Activated CD4-positive, alpha-beta T cell treated with anti-CD3 and anti-CD28 coated beads, Interleukin-2, amount 10 ng/mL, durations not matched to agents 7 days and 5 days (primary cell): ENCODE measurements at regions not wholly inside any gene's neighbourhood (a gene's known extent, or its start where the extent isn't known, plus 50 kb on each side); places are given as distances from the start of the nearest gene placed in this dataset.
"Not testable (repeated sequence)": the region's sequence is repeated elsewhere in the genome, so short reads cannot be mapped to it uniquely, and the experiment has no call there.

Experiments
- CTCF ChIA-PET: fragments of 350-600 bp; sonication (Branson Sonifier 250); formaldehyde crosslinking; loops from one replicate; lab custom pipeline; 2021; ENCODE audit warnings: antibody characterized with exemption; lab: Charles Lee
- POLR2A ChIA-PET: fragments of 350-600 bp; sonication (Branson Sonifier 250); formaldehyde crosslinking; loops from one replicate; lab custom pipeline; 2021; ENCODE audit warnings: antibody characterized with exemption; lab: Charles Lee
- DNase-seq: peaks from one replicate; pipeline ENCODE4 v3.0.0-alpha.2; 2020
- H3K27ac Mint-ChIP-seq: one replicate; pipeline ENCODE4 v1.8.0; 2021; ENCODE audit warnings: mild to moderate bottlenecking, moderate library complexity, mixed read lengths
- H3K27me3 Mint-ChIP-seq: one replicate; pipeline ENCODE4 v1.8.0; 2021; ENCODE audit warnings: mixed read lengths
- H3K36me3 Mint-ChIP-seq: one replicate; pipeline ENCODE4 v1.8.0; 2021; ENCODE audit warnings: low read depth, mixed read lengths
- H3K4me1 Mint-ChIP-seq: one replicate; pipeline ENCODE4 v1.8.0; 2021; ENCODE audit warnings: mixed read lengths
- H3K4me3 Mint-ChIP-seq: one replicate; pipeline ENCODE4 v1.8.0; 2021; ENCODE audit warnings: mild to moderate bottlenecking, moderate library complexity, mixed read lengths
- H3K9me3 Mint-ChIP-seq: one replicate; pipeline ENCODE4 v1.8.0; 2021; ENCODE audit warnings: mixed read lengths

- Mint-ChIP-seq H3K27ac (no peak overlapping the region), H3K36me3 (no peaks in the 10 kb centered on the region), H3K9me3 (no peaks in the 10 kb centered on the region), H3K4me1 (no peaks in the 10 kb centered on the region), H3K4me3 (no peak overlapping the region), H3K27me3 (peaks cover 8% of the 10 kb centered on the region)
- no peak for DNase-seq
- CTCF ChIA-PET, result no interaction called here
- POLR2A ChIA-PET, result no interaction called here
Observed at GRCh38 chr6:69578361-69578890, 218.4 kb downstream of the LMBRD1 start.

DNA sequence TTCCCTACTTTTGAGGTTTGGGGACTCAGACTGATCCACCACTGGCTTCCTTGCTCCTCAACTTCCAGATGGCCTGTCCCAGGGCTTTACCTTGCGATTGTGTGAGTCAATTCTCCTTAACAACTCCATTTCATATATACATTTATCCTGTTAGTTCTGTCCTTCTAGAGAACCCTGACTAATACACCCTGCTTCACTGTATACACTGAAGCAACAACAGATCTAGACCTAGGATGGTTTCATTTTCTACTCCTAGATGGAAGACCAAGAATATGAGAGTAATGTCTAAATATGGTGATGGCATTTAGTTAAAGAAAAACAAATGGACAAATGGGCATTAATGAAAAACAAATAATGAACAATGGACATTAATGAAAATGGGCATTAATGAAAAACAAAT lies 225.6 kb downstream of the LMBRD1 start:
- Mint-ChIP-seq H3K4me1 (no peaks in the 10 kb centered on the region), H3K27me3 (no peaks in the 10 kb centered on the region), H3K36me3 (no peaks in the 10 kb centered on the region), H3K9me3 (peaks cover 12% of the 10 kb centered on the region), H3K27ac (no peak overlapping the region), H3K4me3 (no peak overlapping the region)
- no peak for DNase-seq
- ChIA-PET POLR2A (no interaction called here), CTCF (no interaction called here)

- ChIA-PET POLR2A (no interaction called here), CTCF (no interaction called here)
- Mint-ChIP-seq H3K27me3 (no peaks in the 10 kb centered on the region), H3K9me3 (peaks cover 12% of the 10 kb centered on the region), H3K36me3 (no peaks in the 10 kb centered on the region), H3K27ac (no peak overlapping the region), H3K4me1 (no peaks in the 10 kb centered on the region), H3K4me3 (no peak overlapping the region)
- DNase-seq, result no peak
Observed at GRCh38 chr6:69570106-69570505, 226.7 kb downstream of the LMBRD1 start.

DNA sequence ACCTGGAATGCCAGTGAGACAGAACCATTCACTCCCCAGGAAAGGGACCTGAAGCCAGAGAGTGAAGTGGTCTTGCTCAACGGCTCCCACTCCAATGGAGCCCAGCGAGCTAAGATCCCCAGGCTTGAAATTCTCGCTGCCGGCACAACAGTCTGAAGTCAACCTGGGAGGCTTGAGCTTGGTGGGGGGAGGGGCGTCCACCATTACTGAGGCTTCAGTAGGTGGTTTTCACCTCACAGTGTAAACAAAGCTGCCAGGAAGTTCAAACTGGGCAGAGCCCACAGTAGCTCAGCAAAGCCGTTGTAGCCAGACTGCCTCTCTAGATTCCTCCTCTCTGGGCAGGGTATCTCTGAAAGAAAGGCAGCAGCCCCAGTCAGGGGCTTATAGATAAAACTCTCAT lies 236.2 kb downstream of the LMBRD1 start:
- H3K36me3 Mint-ChIP-seq, H3K4me3 Mint-ChIP-seq, CTCF ChIA-PET, H3K4me1 Mint-ChIP-seq, POLR2A ChIA-PET, H3K9me3 Mint-ChIP-seq, DNase-seq, H3K27ac Mint-ChIP-seq, H3K27me3 Mint-ChIP-seq: not testable (repeated sequence)

- no peak overlapping the region for H3K4me3 Mint-ChIP-seq
- no peaks in the 10 kb centered on the region for H3K27me3 Mint-ChIP-seq
- no peaks in the 10 kb centered on the region for H3K4me1 Mint-ChIP-seq
- no peak for DNase-seq
- H3K9me3 Mint-ChIP-seq, result no peaks in the 10 kb centered on the region
- no peaks in the 10 kb centered on the region for H3K36me3 Mint-ChIP-seq
- ChIA-PET POLR2A (no interaction called here), CTCF (no interaction called here)
- H3K27ac Mint-ChIP-seq, result no peak overlapping the region
Observed at GRCh38 chr6:69555088-69555638, 241.6 kb downstream of the LMBRD1 start.

- Mint-ChIP-seq H3K36me3 (no peaks in the 10 kb centered on the region), H3K27me3 (no peaks in the 10 kb centered on the region), H3K4me1 (no peaks in the 10 kb centered on the region), H3K9me3 (no peaks in the 10 kb centered on the region), H3K27ac (no peak overlapping the region), H3K4me3 (no peak overlapping the region)
- POLR2A ChIA-PET, result no interaction called here
- no peak for DNase-seq
- CTCF ChIA-PET, result no interaction called here
Observed at GRCh38 chr6:69542494-69542893, 254.3 kb downstream of the LMBRD1 start.

- DNase-seq, result no peak
- H3K4me3 Mint-ChIP-seq, result no peak overlapping the region
- H3K36me3 Mint-ChIP-seq, result no peaks in the 10 kb centered on the region
- H3K27me3 Mint-ChIP-seq, result no peaks in the 10 kb centered on the region
- ChIA-PET CTCF (no interaction called here), POLR2A (no interaction called here)
- no peaks in the 10 kb centered on the region for H3K4me1 Mint-ChIP-seq
- H3K27ac Mint-ChIP-seq, result no peak overlapping the region
- no peaks in the 10 kb centered on the region for H3K9me3 Mint-ChIP-seq
Observed at GRCh38 chr6:69527921-69528476, 268.8 kb downstream of the LMBRD1 start.

DNA sequence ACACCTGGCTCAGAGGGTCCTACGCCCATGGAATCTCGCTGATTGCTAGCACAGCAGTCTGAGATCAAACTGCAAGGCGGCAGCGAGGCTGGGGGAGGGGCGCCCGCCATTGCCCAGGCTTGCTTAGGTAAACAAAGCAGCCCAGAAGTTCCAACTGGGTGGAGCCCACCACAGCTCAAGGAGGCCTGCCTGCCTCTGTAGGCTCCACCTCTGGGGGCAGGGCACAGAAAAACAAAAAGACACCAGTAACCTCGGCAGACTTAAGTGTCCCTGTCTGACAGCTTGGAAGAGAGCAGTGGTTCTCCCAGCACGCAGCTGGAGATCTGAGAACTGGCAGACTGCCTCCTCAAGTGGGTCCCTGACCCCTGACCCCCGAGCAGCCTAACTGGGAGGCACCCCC lies 281.3 kb downstream of the LMBRD1 start:
- POLR2A ChIA-PET, H3K27ac Mint-ChIP-seq, H3K36me3 Mint-ChIP-seq, H3K4me1 Mint-ChIP-seq, H3K9me3 Mint-ChIP-seq, DNase-seq, CTCF ChIA-PET, H3K4me3 Mint-ChIP-seq, H3K27me3 Mint-ChIP-seq: not testable (repeated sequence)

- Mint-ChIP-seq H3K4me1 (no peaks in the 10 kb centered on the region), H3K4me3 (no peak overlapping the region), H3K27ac (no peak overlapping the region), H3K36me3 (no peaks in the 10 kb centered on the region), H3K27me3 (no peaks in the 10 kb centered on the region), H3K9me3 (peaks cover 9% of the 10 kb centered on the region)
- ChIA-PET CTCF (no interaction called here), POLR2A (no interaction called here)
- no peak for DNase-seq
Observed at GRCh38 chr6:69494595-69494994, 302.2 kb downstream of the LMBRD1 start.

DNA sequence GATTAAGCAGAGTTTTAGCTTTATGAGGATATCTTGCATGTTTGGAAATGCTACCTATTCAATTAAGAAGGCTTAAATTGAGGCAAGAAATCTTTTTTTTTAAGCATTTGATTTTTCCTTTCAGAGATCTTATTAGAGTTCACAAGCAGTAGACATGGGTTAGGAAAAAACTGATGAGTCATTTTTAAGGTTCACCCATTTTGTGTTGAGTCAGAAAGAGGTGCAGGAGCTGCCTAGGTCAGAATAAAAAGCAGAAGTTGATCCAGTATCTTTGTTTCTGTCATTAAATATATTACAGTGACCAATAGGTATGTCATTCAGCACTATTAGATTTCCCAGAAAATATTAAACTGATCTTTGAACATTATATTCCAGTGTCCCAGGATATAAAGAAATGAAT lies 306.8 kb downstream of the LMBRD1 start:
- Mint-ChIP-seq H3K9me3 (peaks cover 15% of the 10 kb centered on the region), H3K27ac (no peak overlapping the region), H3K4me3 (no peak overlapping the region), H3K4me1 (no peaks in the 10 kb centered on the region), H3K27me3 (no peaks in the 10 kb centered on the region), H3K36me3 (no peaks in the 10 kb centered on the region)
- ChIA-PET POLR2A (no interaction called here), CTCF (no interaction called here)
- DNase-seq, result no peak

DNA sequence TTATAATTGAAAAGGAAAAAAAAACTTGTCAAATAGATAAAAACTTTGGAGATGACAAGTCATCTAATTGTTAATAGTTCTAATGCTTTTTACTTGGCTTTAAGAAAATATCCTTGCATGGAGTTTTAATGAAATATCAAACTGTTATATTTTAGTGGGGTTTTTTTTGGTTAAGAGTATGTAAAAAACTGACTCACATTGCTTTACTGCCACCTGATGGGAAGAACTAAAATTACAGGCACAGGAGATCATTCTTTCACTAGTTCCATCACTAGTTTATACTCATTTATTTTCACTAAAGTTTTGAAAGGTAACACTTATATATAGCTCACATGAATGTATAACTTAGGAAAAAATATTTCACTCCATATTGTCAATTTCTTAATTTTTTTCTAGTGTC lies 309.1 kb downstream of the LMBRD1 start:
- Mint-ChIP-seq H3K36me3 (no peaks in the 10 kb centered on the region), H3K27ac (no peak overlapping the region), H3K4me3 (no peak overlapping the region), H3K27me3 (no peaks in the 10 kb centered on the region), H3K9me3 (peaks cover 9% of the 10 kb centered on the region), H3K4me1 (no peaks in the 10 kb centered on the region)
- POLR2A ChIA-PET, result no interaction called here
- CTCF ChIA-PET, result no interaction called here
- no peak for DNase-seq

- Mint-ChIP-seq H3K27me3 (no peaks in the 10 kb centered on the region), H3K27ac (no peak overlapping the region), H3K36me3 (no peaks in the 10 kb centered on the region), H3K9me3 (peaks cover 9% of the 10 kb centered on the region), H3K4me3 (no peak overlapping the region), H3K4me1 (no peaks in the 10 kb centered on the region)
- POLR2A ChIA-PET, result no interaction called here
- CTCF ChIA-PET, result no interaction called here
- DNase-seq, result no peak
Observed at GRCh38 chr6:69466979-69467570, 329.7 kb downstream of the LMBRD1 start.

- Mint-ChIP-seq H3K9me3 (peaks cover 6% of the 10 kb centered on the region), H3K36me3 (no peaks in the 10 kb centered on the region), H3K4me3 (no peak overlapping the region), H3K27ac (no peak overlapping the region), H3K4me1 (no peaks in the 10 kb centered on the region), H3K27me3 (no peaks in the 10 kb centered on the region)
- ChIA-PET POLR2A (no interaction called here), CTCF (interaction anchor here (0.6 kb wide), 1 partner anchor 116 kb away, joined by 5 read pairs; no protein-coding TSS in a partner anchor)
- DNase-seq, result no peak
Observed at GRCh38 chr6:69465866-69466265, 330.9 kb downstream of the LMBRD1 start.

DNA sequence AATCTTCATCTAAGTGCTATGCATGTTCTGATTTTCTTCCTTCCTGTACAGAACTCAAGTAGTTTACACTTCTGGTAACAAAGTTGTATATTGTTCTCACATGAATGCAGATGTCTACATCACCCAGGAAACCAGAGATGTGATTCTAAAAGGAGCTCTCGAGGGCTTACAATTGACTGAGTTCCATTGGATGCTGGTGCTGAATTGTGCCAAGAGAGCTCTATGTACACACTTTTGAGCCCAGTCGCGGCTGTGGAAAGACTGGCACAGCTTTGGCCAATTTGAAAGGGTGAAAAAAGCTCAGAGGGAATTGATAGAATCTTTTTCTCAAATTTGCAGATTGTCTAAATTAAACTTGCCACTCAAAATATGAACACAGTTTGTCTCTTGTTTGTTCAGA lies 340.7 kb downstream of the LMBRD1 start:
- no peaks in the 10 kb centered on the region for H3K4me1 Mint-ChIP-seq
- no peak for DNase-seq
- H3K4me3 Mint-ChIP-seq, result no peak overlapping the region
- H3K27ac Mint-ChIP-seq, result no peak overlapping the region
- no peaks in the 10 kb centered on the region for H3K27me3 Mint-ChIP-seq
- POLR2A ChIA-PET, result no interaction called here
- CTCF ChIA-PET, result no interaction called here
- peaks cover 4% of the 10 kb centered on the region for H3K9me3 Mint-ChIP-seq
- no peaks in the 10 kb centered on the region for H3K36me3 Mint-ChIP-seq
